CD4-positive, alpha-beta T cell (primary cell): ENCODE measurements at regions not wholly inside any gene's neighbourhood (a gene's known extent, or its start where the extent isn't known, plus 50 kb on each side); places are given as distances from the start of the nearest gene placed in this dataset.
"Not testable (repeated sequence)": the region's sequence is repeated elsewhere in the genome, so short reads cannot be mapped to it uniquely, and the experiment has no call there.

Experiments
- ATAC-seq: fragments of 200-7000 bp; cut with Tn5 transposase; one replicate; pipeline ENCODE4 v1.10.0; 2022; ENCODE audit warnings: mild to moderate bottlenecking; ENCODE audit not compliant: poor library complexity
- CTCF ChIA-PET: fragments of 350-600 bp; sonication (Branson Sonifier 250); formaldehyde crosslinking; loops from one replicate; lab custom pipeline; 2021; ENCODE audit warnings: antibody characterized with exemption, inconsistent platforms; lab: Charles Lee
- POLR2A ChIA-PET: fragments of 350-600 bp; sonication (Branson Sonifier 250); formaldehyde crosslinking; loops from one replicate; lab custom pipeline; 2021; ENCODE audit warnings: antibody characterized with exemption, inconsistent platforms; lab: Charles Lee
- DNase-seq, 14 experiments: peaks; one replicate each; pipeline ENCODE4 v3.0.0-alpha.2; 2013 to 2020; ENCODE audit warnings: mixed read lengths in 2 of 14
- H3K27ac ChIP-seq, 2 donors: one replicate each; pipeline versions ENCODE4 v1.5.1 to v1.7.0; 2013; ENCODE audit warnings: low read length in 2 of 2, low read depth in 1 of 2, mild to moderate bottlenecking in 1 of 2
- H3K27me3 ChIP-seq, 2 experiments: 1 replicate in 1 of 2; 2 replicates in 1 of 2; pipeline versions ENCODE4 v1.6.1 to v1.7.0; 2013; ENCODE audit warnings: low read length in 2 of 2, control low read depth in 1 of 2, mild to moderate bottlenecking in 1 of 2, moderate library complexity in 1 of 2; ENCODE audit not compliant: insufficient read depth in 2 of 2, control insufficient read depth in 1 of 2
- H3K36me3 ChIP-seq: one replicate; pipeline ENCODE4 v1.6.1; 2013; ENCODE audit warnings: low read length, control low read depth; ENCODE audit not compliant: insufficient read depth
- H3K4me1 ChIP-seq: one replicate; pipeline ENCODE4 v1.6.1; 2013; ENCODE audit warnings: low read length, control low read depth; ENCODE audit not compliant: insufficient read depth
- H3K4me3 ChIP-seq: one replicate; pipeline ENCODE4 v1.5.1; 2013; ENCODE audit warnings: mild to moderate bottlenecking, low read length, moderate library complexity
- H3K9me3 ChIP-seq, 2 experiments: 1 replicate in 1 of 2; 2 replicates in 1 of 2; pipeline versions ENCODE4 v1.6.1 to v1.7.0; 2013; ENCODE audit warnings: low read length in 2 of 2, mild to moderate bottlenecking in 2 of 2, control low read depth in 1 of 2, moderate library complexity in 1 of 2; ENCODE audit not compliant: control insufficient read depth in 1 of 2, insufficient read depth in 1 of 2
- H3K27ac Mint-ChIP-seq: one replicate; pipeline ENCODE4 v1.8.0; 2020; ENCODE audit warnings: mixed read lengths
- H3K27me3 Mint-ChIP-seq: one replicate; pipeline ENCODE4 v1.8.0; 2021; ENCODE audit warnings: mixed read lengths
- H3K36me3 Mint-ChIP-seq: one replicate; pipeline ENCODE4 v1.8.0; 2021; ENCODE audit warnings: low read depth, mixed read lengths
- H3K4me1 Mint-ChIP-seq: one replicate; pipeline ENCODE4 v1.8.0; 2021; ENCODE audit warnings: low read depth, mixed read lengths
- H3K4me3 Mint-ChIP-seq: one replicate; pipeline ENCODE4 v1.8.0; 2020; ENCODE audit warnings: mild to moderate bottlenecking, mixed read lengths
- H3K9me3 Mint-ChIP-seq: one replicate; pipeline ENCODE4 v1.8.0; 2020; ENCODE audit warnings: mixed read lengths
- intact Hi-C, 2 experiments: fragments of 100-400 bp; cut with DNase I in 1 of 2; cut with micrococcal nuclease in 1 of 2; formaldehyde crosslinking; loops; one replicate each; pipeline versions ENCODE4 v1.15.1 to v1.9.0; 2023 to 2025; cut with DNase I, micrococcal nuclease
- TF ChIP-seq, protein P1 (sequence below): fragments of 200-600 bp; IDR thresholded peaks from one replicate; pipeline ENCODE4 v1.8.0; 2022; ENCODE audit warnings: antibody characterized with exemption, mild to moderate bottlenecking

DNA sequence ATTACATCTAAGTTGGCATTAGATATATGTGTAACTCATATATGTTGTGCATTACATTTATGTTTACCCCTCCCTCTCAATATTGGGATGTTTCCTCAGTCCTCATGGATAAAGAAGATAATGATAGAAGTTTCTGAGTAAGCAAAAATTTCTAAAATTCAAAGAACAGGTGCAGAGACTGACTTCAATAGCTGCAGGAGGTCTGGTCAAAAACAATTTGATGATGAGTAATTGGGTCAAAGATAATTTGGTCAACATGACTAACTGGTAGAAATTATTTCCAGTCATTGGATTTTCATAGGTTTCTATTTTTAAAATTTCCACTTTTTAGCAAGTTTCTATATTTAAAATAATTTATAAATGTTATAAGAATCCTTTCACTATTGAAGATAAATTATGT lies 1130.9 kb upstream of the SLC39A10 start:
- CTCF ChIA-PET, result no interaction called here
- no peaks in the 10 kb centered on the region for H3K36me3 Mint-ChIP-seq
- H3K27ac ChIP-seq, result no peak overlapping the region
- H3K27me3 Mint-ChIP-seq, result no peaks in the 10 kb centered on the region
- H3K36me3 ChIP-seq, result no peaks in the 10 kb centered on the region
- intact Hi-C loops, result no loop called here
- no peak for ATAC-seq
- TF ChIP-seq, protein P1, sequence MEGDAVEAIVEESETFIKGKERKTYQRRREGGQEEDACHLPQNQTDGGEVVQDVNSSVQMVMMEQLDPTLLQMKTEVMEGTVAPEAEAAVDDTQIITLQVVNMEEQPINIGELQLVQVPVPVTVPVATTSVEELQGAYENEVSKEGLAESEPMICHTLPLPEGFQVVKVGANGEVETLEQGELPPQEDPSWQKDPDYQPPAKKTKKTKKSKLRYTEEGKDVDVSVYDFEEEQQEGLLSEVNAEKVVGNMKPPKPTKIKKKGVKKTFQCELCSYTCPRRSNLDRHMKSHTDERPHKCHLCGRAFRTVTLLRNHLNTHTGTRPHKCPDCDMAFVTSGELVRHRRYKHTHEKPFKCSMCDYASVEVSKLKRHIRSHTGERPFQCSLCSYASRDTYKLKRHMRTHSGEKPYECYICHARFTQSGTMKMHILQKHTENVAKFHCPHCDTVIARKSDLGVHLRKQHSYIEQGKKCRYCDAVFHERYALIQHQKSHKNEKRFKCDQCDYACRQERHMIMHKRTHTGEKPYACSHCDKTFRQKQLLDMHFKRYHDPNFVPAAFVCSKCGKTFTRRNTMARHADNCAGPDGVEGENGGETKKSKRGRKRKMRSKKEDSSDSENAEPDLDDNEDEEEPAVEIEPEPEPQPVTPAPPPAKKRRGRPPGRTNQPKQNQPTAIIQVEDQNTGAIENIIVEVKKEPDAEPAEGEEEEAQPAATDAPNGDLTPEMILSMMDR, result no peak
- H3K9me3 ChIP-seq, result no peaks in the 10 kb centered on the region
- H3K27me3 ChIP-seq, result no peaks in the 10 kb centered on the region
- no peaks in the 10 kb centered on the region for H3K4me1 Mint-ChIP-seq
- H3K4me3 Mint-ChIP-seq, result no peak overlapping the region
- no peak overlapping the region for H3K27ac Mint-ChIP-seq
- no peaks in the 10 kb centered on the region for H3K9me3 Mint-ChIP-seq
- no peak overlapping the region for H3K4me3 ChIP-seq
- no peak for DNase-seq
- POLR2A ChIA-PET, result no interaction called here
- no peaks in the 10 kb centered on the region for H3K4me1 ChIP-seq

DNA sequence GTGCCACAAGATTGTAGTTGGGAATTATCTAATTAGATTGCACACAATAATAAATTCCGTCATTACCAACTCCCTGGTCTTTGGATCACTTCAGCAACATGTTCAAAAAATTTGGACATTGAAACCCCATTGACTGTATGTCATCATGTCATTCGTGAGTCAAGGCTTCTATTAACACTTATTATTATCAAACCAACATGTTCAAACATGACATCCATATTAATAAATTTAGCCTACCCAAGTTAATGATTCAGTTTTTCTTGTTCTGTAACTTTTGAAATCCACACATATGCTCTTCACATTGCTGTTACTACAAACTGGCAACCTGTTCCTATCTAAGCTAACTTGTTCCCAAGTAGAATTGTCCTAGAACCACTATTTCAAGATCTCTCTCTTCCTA lies 1142.7 kb upstream of the SLC39A10 start:
- ATAC-seq (no peak), DNase-seq (no peak)
- ChIA-PET CTCF (no interaction called here), POLR2A (no interaction called here)
- H3K9me3 Mint-ChIP-seq, result no peaks in the 10 kb centered on the region
- H3K36me3 Mint-ChIP-seq, result no peaks in the 10 kb centered on the region
- Histone ChIP-seq H3K9me3 (peaks cover 0 to 5% of the 10 kb centered on the region in 2 experiments), H3K4me1 (no peaks in the 10 kb centered on the region), H3K27ac (no peak overlapping the region), H3K27me3 (no peaks in the 10 kb centered on the region), H3K36me3 (no peaks in the 10 kb centered on the region), H3K4me3 (no peak overlapping the region)
- TF ChIP-seq, protein P1, result no peak
- H3K4me1 Mint-ChIP-seq, result no peaks in the 10 kb centered on the region
- no peak overlapping the region for H3K27ac Mint-ChIP-seq
- intact Hi-C loops, result no loop called here
- H3K27me3 Mint-ChIP-seq, result no peaks in the 10 kb centered on the region
- H3K4me3 Mint-ChIP-seq, result no peak overlapping the region

DNA sequence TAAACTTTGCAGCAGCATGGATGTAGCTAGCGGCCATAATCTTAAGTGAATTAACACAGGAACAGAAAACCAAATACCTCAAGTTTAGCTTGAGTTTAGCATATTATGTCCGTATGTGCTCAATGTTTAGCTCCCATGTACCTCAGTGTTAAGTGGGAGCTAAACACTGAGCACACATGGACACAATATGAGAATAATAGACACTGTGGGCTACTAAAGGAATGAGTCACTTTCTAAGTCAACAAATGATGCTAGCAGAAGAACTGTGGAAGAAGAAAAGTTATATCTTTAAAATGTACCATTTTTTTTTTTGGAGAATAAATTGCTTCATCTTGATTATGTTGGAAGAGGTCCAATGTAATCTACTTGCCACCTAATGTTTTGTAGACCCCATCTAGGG lies 1146.0 kb upstream of the SLC39A10 start:
- ATAC-seq, intact Hi-C loops, H3K27ac Mint-ChIP-seq, H3K27ac ChIP-seq, H3K4me1 Mint-ChIP-seq, H3K36me3 ChIP-seq, CTCF ChIA-PET, H3K4me3 Mint-ChIP-seq, DNase-seq, H3K9me3 ChIP-seq, POLR2A ChIA-PET, H3K4me3 ChIP-seq, H3K9me3 Mint-ChIP-seq, H3K27me3 ChIP-seq, H3K4me1 ChIP-seq, H3K27me3 Mint-ChIP-seq, H3K36me3 Mint-ChIP-seq: not testable (repeated sequence)

DNA sequence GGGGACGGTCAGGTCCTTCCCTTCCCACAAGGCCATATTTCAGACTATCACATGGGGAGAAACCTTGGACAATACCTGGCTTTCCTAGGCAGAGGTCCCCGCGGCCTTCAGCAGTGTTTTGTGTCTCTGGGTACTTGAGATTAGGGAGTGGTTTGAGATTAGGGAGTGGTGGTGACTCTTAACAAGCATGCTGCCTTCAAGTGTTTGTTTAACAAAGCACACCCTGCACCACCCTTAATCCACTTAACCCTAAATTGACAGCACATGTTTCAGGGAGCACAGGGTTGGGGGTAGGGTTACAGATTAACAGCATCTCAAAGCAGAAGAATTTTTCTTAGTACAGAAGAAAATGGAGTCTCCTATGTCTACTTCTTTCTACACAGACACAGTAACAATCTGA lies 1152.2 kb upstream of the SLC39A10 start:
- H3K27me3 Mint-ChIP-seq, H3K4me1 ChIP-seq, DNase-seq, ATAC-seq, H3K36me3 Mint-ChIP-seq, H3K36me3 ChIP-seq, H3K4me3 Mint-ChIP-seq, H3K9me3 ChIP-seq, intact Hi-C loops, H3K27me3 ChIP-seq, POLR2A ChIA-PET, H3K4me1 Mint-ChIP-seq, H3K27ac Mint-ChIP-seq, H3K9me3 Mint-ChIP-seq, CTCF ChIA-PET, H3K4me3 ChIP-seq, H3K27ac ChIP-seq: not testable (repeated sequence)
